Left kidney (tissue), 1 donor: ENCODE measurements at regions not wholly inside any gene's neighbourhood (a gene's known extent, or its start where the extent isn't known, plus 50 kb on each side); places are given as distances from the start of the nearest gene placed in this dataset.
"Not testable (repeated sequence)": the region's sequence is repeated elsewhere in the genome, so short reads cannot be mapped to it uniquely, and the experiment has no call there.

Source experiments
- DNase-seq: peaks from one replicate; pipeline ENCODE4 v3.0.0-alpha.2; 2013

GRCh38 chr5:153258469-153258868 is 232.0 kb upstream of the GRIA1 start:
- DNase-seq: no peak

- no peak for DNase-seq
These were observed 223.0 kb upstream of the GRIA1 start for GRCh38 chr5:153267506-153267905.

GRCh38 chr5:153275695-153276094 is 214.8 kb upstream of the GRIA1 start:
- DNase-seq: no peak

- peak; percentile 48 for DNase-seq
These were observed 214.3 kb upstream of the GRIA1 start for GRCh38 chr5:153276151-153276550.

- not testable (repeated sequence) for DNase-seq
These were observed 194.1 kb upstream of the GRIA1 start for GRCh38 chr5:153296251-153296844.

GRCh38 chr5:153299891-153300290 is 190.6 kb upstream of the GRIA1 start:
- DNase-seq: no peak

GRCh38 chr5:153308282-153308681 is 182.2 kb upstream of the GRIA1 start:
- DNase-seq: no peak

GRCh38 chr5:153318556-153318955 is 171.9 kb upstream of the GRIA1 start:
- DNase-seq: no peak

GRCh38 chr5:153321478-153321877 is 169.0 kb upstream of the GRIA1 start:
- no peak for DNase-seq

- DNase-seq: no peak
These were observed 150.3 kb upstream of the GRIA1 start for GRCh38 chr5:153340139-153340538.

GRCh38 chr5:153340738-153341137 is 149.7 kb upstream of the GRIA1 start:
- no peak for DNase-seq

GRCh38 chr5:153342487-153342886 is 148.0 kb upstream of the GRIA1 start:
- no peak for DNase-seq

- no peak for DNase-seq
These were observed 142.9 kb upstream of the GRIA1 start for GRCh38 chr5:153347611-153348010.

GRCh38 chr5:153350175-153350883 is 140.1 kb upstream of the GRIA1 start:
- DNase-seq: no peak

GRCh38 chr5:153352685-153353219 is 137.7 kb upstream of the GRIA1 start:
- no peak for DNase-seq

GRCh38 chr5:153357493-153358112 is 132.9 kb upstream of the GRIA1 start:
- DNase-seq: no peak

GRCh38 chr5:153358315-153358976 is 132.0 kb upstream of the GRIA1 start:
- no peak for DNase-seq

GRCh38 chr5:153360860-153361259 is 129.6 kb upstream of the GRIA1 start:
- no peak for DNase-seq

- DNase-seq: no peak
These were observed 128.6 kb upstream of the GRIA1 start for GRCh38 chr5:153361735-153362409.

GRCh38 chr5:153365547-153365946 is 124.9 kb upstream of the GRIA1 start:
- no peak for DNase-seq

GRCh38 chr5:153367466-153367865 is 123.0 kb upstream of the GRIA1 start:
- DNase-seq: no peak
